Right lobe of liver (tissue), 4 donors: ENCODE measurements at regions not wholly inside any gene's neighbourhood (a gene's known extent, or its start where the extent isn't known, plus 50 kb on each side); places are given as distances from the start of the nearest gene placed in this dataset.

ENCODE experiments used
- POLR2A ChIP-seq: fragments of 450-650 bp; IDR thresholded peaks from one replicate; pipeline ENCODE4 v1.6.1; 2017; ENCODE audit warnings: antibody characterized with exemption, mild to moderate bottlenecking
- TF ChIP-seq, protein P1 (sequence below), 4 donors: fragments of 200-600 bp in 3 of 4; fragments of 450-650 bp in 1 of 4; IDR thresholded peaks; one replicate each; pipeline versions ENCODE4 v1.5.1 to v1.8.0; 2016 to 2022; ENCODE audit warnings: antibody characterized with exemption in 4 of 4, mild to moderate bottlenecking in 2 of 4
- donor health status: DM: no; HTN: no; CAD: no.
- donor health status: DM: no; HTN: no; CAD: no.
- donor health status: DM: no; HTN: yes; CAD: no.

DNA sequence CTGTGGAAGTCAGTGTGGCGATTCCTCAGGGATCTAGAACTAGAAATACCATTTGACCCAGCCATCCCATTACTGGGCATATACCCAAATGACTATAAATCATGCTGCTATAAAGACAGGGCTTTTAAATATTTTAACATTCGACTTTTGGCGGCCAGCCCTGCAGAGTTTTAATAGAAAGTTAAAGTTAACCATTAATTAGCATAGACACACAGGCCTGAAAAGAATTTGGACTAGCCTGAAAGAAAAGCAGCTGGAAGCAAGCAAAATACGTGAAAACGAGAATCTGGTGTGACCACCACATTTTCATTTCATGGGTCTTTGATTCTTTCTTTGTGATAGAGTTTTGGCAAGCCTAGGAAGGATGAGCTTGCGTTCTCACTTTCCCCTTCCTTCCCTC lies 184.0 kb downstream of the SCG2 start:
- TF ChIP-seq, protein P1, sequence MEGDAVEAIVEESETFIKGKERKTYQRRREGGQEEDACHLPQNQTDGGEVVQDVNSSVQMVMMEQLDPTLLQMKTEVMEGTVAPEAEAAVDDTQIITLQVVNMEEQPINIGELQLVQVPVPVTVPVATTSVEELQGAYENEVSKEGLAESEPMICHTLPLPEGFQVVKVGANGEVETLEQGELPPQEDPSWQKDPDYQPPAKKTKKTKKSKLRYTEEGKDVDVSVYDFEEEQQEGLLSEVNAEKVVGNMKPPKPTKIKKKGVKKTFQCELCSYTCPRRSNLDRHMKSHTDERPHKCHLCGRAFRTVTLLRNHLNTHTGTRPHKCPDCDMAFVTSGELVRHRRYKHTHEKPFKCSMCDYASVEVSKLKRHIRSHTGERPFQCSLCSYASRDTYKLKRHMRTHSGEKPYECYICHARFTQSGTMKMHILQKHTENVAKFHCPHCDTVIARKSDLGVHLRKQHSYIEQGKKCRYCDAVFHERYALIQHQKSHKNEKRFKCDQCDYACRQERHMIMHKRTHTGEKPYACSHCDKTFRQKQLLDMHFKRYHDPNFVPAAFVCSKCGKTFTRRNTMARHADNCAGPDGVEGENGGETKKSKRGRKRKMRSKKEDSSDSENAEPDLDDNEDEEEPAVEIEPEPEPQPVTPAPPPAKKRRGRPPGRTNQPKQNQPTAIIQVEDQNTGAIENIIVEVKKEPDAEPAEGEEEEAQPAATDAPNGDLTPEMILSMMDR (IDR thresholded peaks at IDR 0.05), result no peak
- no peak for TF ChIP-seq POLR2A
